ENCODE measurements at regions not wholly inside any gene's neighbourhood (a gene's known extent, or its start where the extent isn't known, plus 50 kb on each side); places are given as distances from the start of the nearest gene placed in this dataset.

DNA sequence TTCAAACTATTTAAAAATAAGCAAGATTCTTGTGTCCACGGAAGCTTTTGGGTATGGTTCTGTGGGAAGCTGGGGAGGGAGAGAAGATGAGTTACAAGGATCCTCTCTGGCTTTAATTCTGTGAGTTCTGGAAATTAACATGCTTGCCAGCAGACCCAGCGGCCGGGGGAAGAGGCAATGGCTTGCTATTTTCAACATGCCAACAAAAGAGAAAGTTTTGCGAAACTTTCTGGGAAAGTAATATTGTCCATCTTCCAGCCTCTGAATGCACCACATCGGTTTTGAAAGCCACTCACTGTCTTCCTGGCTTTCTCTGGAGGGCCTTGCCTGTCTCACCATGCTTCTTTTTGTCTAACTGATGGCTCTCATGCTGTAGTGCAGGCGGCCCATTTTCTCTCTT lies 85.7 kb downstream of the EN1 start:
- H3K4me3 ChIP-seq (ENCODE audit: control insufficient read depth, low read depth, low read length) = no peak overlapping the region
- TF ChIP-seq, protein P1, sequence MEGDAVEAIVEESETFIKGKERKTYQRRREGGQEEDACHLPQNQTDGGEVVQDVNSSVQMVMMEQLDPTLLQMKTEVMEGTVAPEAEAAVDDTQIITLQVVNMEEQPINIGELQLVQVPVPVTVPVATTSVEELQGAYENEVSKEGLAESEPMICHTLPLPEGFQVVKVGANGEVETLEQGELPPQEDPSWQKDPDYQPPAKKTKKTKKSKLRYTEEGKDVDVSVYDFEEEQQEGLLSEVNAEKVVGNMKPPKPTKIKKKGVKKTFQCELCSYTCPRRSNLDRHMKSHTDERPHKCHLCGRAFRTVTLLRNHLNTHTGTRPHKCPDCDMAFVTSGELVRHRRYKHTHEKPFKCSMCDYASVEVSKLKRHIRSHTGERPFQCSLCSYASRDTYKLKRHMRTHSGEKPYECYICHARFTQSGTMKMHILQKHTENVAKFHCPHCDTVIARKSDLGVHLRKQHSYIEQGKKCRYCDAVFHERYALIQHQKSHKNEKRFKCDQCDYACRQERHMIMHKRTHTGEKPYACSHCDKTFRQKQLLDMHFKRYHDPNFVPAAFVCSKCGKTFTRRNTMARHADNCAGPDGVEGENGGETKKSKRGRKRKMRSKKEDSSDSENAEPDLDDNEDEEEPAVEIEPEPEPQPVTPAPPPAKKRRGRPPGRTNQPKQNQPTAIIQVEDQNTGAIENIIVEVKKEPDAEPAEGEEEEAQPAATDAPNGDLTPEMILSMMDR (IDR thresholded peaks at IDR 0.05; ENCODE audit: control insufficient read depth, insufficient read depth, low read depth, low read length, missing control alignments) = no peak
- DNase-seq (ENCODE audit: low read depth) = no peak

DNA sequence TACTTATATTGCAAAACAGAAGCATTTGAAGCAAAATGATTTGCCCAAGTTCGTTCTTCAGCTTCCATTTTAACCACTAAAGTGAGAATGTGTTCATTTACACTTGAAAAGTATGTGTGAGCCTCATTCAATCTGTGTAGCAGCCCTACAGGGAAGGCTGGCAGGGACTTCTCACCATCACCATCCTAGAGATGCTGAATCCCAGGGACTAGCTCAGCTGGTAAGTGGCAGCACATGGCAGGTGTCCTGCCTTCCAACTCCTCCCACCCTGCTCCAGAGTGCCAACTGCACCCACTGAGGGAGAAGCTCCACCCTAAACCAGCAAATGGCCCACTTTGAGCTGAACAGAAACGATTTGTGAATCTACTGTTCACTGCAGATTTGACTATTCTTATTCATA lies 91.5 kb downstream of the EN1 start:
- no peak overlapping the region for H3K4me3 ChIP-seq (ENCODE audit: control insufficient read depth, low read depth, low read length)
- TF ChIP-seq, protein P1 (IDR thresholded peaks at IDR 0.05; ENCODE audit: control insufficient read depth, insufficient read depth, low read depth, low read length, missing control alignments) = no peak
- DNase-seq (ENCODE audit: low read depth) = no peak

DNA sequence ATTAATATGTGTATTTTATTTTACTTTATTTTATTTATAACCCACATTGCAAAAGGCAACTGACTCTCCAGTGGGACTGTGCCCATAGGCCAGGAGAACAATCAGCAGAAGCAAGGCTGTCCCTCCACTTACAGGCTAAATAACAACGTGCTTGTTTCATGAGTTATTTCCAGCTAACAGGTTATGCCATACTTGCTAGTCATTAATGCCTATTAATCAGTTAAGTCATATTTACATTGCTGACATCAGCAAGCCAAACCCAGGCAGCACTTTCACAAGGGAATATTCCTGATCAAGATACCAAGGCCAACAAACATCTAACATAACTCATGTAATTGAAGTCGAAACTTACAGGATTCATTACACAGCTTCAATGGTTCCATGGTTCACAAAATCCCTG lies 92.1 kb downstream of the EN1 start:
- DNase-seq (ENCODE audit: low read depth) = no peak
- TF ChIP-seq, protein P1 (IDR thresholded peaks at IDR 0.05; ENCODE audit: control insufficient read depth, insufficient read depth, low read depth, low read length, missing control alignments) = no peak

DNA sequence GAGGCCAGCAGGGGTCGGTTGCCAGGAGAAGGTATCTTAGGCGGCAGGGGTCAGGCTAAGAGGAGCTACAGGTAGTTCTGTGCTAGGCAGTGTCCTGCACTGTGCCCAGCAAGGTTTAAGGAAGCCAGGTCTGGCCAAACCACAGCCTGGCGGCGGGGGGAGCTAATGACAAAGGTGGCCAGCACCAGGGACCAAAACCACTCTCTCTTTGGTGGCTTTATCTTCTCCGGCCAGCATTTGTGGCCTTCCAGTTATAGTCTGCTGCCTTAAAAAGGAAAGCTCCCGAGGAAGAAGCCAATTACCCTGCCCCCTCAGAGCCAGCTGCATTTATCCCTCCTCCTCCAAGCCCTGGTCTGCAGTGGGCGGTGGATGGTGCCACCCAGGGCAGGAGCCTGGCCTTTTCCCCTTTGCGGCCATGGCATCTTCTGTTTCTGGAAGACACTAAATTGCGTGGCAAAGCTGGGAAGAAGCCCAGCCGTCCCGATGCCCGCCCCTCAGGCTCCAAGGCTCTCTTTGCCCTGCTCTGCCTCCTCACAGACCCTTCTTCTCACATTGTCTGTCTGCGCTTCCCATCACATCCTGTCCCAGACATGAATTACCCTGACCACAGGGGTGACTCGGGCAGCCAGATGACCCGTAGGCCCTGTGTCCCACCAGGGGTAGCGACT lies 94.6 kb downstream of the EN1 start:
- TF ChIP-seq, protein P1 (IDR thresholded peaks at IDR 0.05; ENCODE audit: control insufficient read depth, insufficient read depth, low read depth, low read length, missing control alignments) = no peak
- DNase-seq (ENCODE audit: low read depth) = no peak

More for the DNA sequence above, 92.1 kb downstream of the EN1 start:
- no peak overlapping the region for H3K4me3 ChIP-seq (ENCODE audit: control insufficient read depth, low read depth, low read length)

DNA sequence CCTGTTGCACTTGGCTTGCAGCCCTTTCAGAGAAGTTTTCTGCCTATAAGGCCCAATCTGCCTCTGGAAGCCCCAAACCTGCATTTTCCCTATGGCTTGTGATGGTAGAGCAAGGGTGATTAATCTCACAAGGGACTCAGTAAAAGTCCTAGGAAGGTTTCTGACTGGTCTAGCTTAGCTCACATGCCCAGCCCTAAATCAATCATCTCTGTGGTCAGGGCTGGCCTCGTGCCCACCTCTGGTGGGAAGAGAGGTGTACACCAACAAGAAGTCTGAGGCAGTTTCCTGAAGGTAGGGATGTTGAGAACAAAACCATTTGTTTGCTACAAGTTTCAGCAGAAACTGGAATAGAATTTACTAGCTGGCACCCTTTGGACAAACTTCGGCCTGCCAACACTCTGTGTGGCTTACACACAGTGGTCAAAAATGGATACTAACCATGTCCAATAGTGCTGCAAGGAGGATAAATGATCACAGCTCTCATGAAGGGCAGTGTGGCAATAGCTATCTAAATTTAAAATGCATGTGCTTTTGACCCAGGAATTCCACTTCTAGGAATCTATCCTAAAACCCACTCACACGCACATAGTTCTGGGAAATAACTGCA lies 96.4 kb downstream of the EN1 start:
- H3K4me3 ChIP-seq (ENCODE audit: control insufficient read depth, low read depth, low read length) = no peak overlapping the region
- DNase-seq (ENCODE audit: low read depth) = peak; percentile 84
- TF ChIP-seq, protein P1 (IDR thresholded peaks at IDR 0.05; ENCODE audit: control insufficient read depth, insufficient read depth, low read depth, low read length, missing control alignments) = no peak

More for the DNA sequence above, 94.6 kb downstream of the EN1 start:
- no peak overlapping the region for H3K4me3 ChIP-seq (ENCODE audit: control insufficient read depth, low read depth, low read length)

DNA sequence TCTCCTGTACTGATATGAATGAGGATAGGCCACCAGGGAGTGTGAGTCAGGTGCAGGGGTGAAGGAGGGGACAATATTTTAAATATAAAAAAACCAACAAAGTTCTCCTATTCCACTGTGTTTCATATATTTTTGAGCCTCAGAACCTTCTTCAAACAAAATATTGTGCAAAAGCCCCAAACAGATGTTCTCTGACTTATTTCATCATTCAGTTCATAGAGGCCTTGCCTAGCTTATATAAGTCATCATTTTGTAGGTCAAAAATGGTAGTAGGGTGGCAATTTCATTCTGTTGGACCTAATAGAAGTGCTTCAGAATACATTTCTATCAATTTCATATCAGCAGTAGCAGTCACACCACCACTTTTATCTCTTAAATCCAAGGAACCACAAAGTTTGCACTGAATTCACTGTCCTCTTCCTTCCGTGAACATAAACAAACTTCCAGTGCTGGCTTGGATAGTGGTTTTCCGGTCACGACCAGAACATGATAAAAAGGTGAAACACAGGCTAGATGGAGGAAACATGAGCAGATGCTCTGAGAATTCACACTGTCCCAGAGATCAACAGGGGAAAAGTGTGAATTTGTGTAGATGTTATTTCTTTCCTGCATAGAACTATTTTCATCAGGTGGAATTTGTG lies 99.1 kb downstream of the EN1 start:
- no peak overlapping the region for H3K4me3 ChIP-seq (ENCODE audit: control insufficient read depth, low read depth, low read length)
- TF ChIP-seq, protein P1 (IDR thresholded peaks at IDR 0.05; ENCODE audit: control insufficient read depth, insufficient read depth, low read depth, low read length, missing control alignments) = no peak
- DNase-seq (ENCODE audit: low read depth) = no peak

All from AG09309 (cell line).